GM19397 (cell line): ENCODE measurements at regions not wholly inside any gene's neighbourhood (a gene's known extent, or its start where the extent isn't known, plus 50 kb on each side); places are given as distances from the start of the nearest gene placed in this dataset.

ENCODE experiments used
- ATAC-seq: cut with Tn5 transposase; IDR thresholded peaks from one replicate; pipeline ENCODE4 v1.9.1; 2021; ENCODE audit warnings: mild to moderate bottlenecking, moderate library complexity; ENCODE audit not compliant: unreplicated experiment

DNA sequence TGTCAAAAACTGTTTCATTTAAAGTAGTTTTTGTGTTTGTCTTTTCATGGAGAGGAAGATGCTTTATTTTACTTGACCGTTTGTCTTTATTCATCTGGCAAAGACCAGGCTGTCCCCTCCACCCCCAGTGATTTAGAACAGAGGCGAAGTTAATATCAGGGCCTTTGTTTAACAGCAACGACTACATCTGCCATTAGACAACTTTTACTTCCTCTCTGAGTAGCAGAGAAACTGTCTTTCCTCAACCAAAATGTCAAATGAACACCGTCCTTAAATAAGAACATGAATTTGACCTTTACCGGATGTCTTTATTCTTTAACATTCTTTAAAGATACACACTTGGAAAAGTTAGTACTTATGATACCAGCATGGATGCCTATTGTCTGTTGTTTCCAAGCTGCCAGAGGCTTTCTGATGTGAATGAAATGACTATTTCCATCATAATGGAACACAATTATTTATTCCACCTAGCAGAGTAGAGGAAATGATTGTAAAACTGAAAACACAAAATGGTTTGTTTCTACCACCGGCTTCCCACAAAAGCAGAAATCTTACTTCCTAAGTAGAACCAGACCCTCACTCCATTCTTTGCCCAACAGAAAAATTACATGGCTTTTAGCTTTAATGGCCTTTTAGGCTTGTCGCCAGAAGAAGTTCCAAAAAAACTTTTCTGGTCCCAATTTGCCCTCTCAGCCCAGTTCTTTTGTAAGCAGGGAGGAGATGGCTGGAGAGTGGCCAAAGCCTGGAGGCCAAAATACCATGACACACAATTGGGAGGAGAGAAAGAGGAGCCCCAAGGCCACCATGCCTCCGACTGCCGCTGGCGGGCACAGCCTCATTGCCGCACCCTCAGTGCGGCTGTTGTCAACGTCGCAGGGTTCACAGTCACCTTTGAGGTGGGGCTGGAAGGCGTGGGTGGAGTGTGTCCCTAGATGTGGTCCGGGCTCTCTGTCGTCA is 168.5 kb downstream of the TEX36 start:
- ATAC-seq: no peak

DNA sequence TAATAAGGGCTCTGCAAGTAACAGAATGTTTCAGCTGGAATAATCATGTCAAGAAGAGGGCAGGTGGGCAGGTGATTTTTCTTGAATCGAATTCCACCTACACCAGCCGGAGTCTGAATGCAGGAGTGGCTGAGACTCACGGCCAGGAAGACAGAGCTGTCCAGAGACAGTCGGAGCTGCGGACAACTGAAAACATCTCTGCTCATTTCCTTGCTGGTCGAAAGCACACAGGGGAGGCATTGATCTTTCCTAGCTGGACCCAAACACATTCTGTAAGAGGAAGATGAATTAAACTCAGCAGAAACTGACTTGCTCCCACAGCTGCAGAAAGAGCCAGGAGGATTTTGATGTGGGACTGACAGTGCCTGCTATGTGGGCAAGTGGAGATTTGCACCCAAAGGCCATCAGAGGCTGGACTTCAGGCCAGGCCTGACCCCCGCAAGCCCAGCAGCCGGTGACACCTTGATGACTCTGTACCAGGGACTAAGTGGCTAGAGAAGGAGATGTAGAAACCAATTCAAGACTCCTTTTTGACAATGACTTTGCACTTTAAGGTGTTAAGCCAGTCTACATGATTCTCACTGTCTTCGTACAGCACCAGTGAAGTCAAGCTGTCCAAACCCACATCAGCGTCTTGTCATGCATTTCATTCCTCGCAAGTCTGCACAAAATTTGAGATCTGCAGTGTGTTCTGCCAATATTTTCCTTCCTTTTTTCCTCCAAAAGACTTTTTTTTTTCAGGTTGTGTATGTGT is 169.4 kb downstream of the TEX36 start:
- no peak for ATAC-seq

DNA sequence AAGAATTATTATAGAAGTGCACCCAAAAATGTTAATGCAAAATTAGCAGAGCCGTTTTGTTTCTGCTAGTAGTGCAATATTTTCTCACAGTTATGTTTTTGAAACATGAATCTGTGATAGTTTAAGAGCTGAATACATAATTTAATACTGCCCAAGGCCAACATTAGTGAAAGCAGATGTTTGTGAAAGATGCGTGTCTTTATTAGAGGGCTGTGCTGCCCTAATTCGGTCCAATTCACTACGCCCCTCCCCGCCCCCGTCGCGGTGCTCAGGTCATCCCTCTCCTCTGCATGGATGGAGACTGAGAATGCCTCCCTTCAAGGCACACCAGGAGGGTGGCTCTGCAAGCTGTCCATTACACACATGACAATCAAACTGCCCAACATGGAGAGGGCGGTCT is 172.0 kb downstream of the TEX36 start:
- no peak for ATAC-seq

DNA sequence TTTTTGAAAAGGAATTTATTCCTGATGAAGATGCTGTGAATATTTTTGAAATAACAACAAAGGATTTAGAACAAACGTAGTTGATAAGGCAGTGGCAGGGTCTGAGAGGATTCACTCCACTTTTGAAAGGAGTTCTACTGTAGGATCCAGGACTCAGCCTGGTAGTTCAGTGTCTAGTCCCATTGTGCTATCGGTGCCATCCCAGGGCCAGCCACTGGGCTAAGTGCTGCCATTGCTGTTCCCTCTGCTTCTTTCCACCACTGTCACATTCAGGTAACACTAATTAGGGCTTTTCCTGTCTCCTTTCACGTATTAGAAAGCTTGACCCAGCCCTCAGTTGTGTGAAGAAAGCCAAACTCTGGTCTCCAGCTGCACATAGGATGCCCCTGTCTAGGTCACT is 177.3 kb downstream of the TEX36 start:
- ATAC-seq: no peak

DNA sequence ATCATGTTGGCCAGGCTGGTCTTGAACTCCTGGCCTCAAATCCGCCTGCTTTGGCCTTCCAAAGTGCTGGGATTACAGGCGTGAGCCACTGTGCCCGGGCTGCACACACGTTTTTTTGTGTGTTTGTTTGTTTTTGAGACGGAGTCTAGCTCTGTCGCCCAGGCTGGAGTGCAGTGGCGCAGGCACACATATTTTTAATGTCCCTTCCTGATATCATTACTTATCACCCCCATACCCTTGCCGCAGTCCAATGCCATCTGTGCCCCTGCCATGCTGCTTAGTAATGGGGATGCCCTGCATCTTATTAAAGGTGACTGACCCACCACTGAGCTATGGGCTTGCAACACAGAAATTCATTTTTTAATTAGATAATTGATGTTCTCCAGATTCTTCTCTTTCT is 180.7 kb downstream of the TEX36 start:
- no peak for ATAC-seq

DNA sequence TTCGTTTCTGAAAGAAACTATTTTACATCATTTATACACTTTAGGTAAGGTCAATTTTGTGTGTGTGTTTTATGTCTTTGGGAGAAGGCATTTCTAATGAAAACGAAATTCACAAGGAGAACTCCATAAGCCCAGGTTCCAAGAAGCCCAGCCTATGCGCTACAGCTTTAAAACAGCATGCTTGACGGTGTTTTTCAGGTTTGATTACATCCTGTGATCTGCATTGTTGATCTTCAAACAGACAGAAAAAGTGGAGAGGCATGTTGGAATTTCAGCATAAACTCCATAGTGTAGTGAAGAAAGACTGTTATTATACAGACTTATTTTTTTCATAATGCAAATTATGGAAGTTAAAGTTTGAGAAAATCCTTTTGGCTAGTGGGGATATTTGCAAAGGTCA is 187.6 kb downstream of the TEX36 start:
- no peak for ATAC-seq

DNA sequence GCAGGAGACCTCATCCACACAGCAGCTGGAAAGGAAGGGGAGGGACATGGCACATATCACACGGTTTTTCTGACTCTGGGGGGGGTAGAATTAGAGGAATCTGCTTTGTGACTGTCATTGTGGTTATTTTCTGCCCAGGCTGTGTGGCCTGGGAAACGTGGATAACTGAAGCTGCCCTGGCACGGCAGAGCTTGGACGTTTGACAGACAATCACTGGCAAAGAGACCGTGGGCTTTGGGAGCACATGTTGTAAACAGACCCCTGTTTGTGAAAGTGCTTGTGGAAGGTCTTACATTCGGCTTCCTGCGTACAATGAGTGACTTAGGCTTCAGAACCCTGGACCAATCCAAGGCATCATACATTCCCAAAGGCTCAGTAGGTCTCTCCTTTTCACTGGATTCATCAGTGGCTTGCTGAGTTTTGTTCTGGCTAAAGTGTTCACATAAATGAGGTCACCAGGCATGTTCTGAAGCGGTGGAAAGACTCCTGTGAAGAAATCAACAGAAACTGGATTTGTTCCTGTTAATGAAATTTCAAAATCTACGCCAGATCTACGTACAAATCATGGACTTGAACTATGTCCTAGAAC is 188.2 kb downstream of the TEX36 start:
- ATAC-seq: no peak

DNA sequence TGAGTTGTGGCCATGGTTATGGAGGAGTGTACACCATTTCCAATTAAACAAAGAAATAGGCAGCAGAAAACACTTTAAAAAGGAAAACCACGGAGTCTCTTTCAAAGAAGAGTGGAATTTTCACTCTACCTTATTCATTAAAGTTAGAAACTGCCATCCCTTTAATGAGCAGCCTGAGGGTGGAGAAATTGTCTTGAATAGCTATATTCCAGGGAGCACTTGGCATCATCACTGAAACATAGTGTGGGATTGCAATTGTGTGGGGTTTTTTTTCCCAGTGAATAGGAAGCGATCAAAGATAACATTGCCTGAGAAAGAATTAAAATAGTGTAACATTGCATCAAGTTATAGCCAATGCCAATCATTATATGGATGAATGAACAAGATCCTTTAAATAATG is 191.6 kb downstream of the TEX36 start:
- no peak for ATAC-seq

DNA sequence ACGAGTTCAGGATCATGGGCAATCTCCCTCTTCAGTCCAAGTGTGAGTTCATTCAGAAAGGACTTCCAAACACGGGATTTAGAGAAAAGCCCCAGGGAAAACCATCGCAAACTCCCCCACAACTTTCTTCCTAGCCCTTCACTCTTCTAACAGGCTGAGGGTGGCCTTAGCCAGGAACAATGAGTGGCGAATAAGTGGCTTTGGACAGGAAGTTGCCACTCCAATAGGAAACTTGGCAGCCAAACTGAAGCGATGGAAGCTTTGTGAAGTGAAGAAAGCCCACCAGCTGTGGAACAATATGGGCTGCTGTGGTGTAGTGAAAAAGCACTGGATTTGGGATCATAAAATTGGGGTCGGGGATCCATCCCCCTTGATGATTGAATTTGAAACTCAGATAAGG is 193.2 kb downstream of the TEX36 start:
- ATAC-seq: no peak

DNA sequence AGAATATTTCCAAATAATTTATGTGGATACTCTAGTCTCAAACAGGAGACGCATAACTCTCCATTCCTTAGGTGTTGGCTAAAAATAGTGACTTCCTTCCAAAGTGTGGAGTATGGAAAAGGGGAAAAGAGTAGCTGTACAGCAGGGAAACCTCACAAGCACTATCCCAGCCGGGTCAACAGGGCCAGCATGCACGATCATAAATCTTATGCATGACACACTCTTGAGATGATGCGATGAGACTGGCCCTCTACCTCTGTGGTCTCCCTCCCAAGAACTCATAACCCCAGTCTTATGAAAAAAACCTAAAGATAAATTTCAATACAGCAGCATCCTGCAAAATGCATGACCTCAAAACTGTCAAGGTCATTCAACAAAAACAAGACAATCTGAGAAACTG is 197.3 kb downstream of the TEX36 start:
- no peak for ATAC-seq

DNA sequence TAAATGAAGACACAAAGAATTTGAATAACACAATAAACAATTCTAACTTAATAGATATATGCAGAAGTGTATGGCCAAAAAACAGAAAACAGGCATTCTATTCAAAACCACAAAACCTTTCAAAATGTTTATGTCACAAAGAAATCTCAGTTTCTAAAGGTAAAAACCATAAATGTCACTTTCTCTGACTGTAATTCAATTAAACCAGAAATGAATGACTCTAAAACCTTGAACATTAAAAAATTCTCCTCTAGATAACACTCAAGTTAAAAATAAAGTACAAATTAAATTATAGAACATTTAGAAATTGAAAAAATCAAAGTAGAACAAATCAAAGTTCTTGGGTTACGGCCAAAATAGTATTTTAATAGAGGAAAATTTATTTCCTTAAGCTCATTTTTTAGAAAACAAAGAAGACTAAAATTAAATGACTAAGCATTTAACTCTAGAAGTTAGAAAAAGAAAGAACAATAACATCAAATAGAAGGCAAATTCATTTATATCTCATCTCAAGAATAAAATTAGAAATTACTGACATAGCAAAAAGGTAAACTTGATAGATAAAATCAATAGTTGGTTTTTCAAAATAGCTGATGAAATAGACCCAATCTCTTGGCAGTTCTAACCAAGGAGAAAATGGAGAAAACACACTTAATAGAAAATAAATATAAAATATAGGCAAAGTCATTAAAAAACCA is 198.8 kb downstream of the TEX36 start:
- no peak for ATAC-seq

DNA sequence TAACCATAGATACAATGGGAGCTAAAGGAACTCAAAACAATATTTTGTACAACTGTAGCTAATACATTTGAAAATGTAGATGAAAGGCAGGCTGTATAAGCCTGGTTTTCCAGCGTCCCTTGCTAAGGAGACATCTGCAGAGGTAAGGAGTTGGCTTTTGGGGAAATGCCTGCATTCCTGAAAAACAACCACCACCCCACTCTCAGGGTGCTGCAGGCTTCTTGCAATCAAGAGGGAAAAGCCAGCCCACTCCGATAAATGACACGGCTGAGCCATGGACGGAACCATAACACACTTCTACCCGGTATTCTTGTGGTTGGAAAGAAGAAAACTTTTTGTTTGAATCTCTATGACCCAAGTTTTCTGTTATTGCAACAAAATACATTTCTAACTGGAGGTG is 200.3 kb downstream of the TEX36 start:
- ATAC-seq: no peak

DNA sequence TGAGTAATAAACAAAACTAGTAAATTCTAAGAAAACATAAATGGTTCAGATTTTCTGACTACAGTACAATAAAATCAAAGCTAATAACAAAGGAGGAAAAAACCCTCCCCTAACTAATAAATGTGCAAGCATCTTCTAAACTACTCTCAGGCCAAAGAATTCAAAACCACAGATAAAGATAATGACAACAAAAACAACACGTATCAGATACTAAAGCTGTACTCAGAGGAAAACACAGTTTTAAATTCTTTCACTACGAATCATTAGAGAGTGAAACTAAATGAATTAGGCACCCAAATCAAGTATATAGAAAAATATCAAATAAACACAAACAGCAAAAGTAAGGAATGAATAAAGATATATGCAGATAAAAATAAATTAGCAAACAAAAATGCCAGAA is 200.9 kb downstream of the TEX36 start:
- no peak for ATAC-seq

DNA sequence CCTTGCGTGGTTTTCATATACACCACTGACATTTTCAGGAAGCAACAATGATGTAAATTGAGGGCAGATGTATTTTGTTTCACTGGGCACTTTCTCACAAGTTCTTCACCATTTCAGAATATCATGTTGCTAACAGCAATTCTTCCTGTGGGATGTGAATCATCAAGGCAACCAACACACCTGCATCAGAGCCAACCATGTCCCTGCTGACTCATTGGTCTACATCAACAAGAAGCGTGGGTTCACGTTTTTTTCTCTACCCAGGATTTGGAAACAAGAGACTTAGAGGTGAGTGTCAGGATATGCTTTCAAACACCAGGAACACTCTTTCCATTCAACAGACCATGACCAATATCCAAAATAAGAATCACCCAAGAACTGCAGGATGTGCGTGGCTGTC is 203.9 kb downstream of the TEX36 start:
- no peak for ATAC-seq

DNA sequence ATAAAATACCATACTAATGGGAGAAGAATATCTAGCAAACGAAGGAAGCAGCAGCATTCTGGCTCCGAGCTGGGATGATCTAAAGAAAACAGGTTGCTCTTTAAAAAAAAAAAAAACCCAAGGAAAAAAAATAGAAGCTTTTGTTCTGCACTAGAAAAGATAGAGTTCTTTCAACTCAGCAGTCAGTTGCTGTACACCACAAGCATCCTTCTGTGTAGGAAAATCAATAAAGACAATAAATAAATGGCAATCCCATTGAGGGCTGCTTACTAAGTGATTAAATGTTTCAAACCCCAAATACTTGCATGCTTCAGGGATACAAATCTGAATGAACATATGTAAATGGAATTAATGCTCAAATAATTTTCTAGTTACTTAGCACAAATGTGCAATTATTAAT is 207.1 kb downstream of the TEX36 start:
- no peak for ATAC-seq

DNA sequence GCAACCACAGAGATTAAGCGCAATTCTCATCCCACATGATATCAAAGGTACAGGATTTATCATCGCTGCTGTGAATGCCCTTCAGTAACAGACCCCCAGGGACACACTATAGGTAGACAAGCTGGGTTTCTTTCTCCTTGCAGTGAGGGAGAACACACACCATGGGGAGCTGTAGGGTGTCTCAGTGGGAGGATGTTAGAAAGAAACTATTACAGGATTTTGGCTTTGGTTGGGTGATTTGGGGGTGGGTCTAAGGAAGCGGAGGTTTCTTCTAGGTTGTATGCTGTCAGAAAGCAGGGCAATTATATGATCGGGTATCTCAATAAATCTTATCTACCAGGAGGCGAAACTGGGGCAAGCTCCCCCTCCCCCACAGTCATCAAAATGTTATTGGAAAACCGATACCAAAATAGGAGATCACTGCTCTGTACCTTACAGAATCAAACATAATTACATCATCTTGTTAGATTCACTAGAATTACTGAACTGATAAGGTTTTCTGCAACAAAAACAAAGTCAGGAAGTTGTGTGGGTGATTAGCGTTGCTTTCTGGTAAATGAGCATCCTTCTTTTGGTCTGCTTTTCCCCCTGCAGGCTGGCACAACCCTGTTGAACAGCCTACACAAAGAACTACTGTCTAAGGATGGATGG is 209.7 kb downstream of the TEX36 start:
- no peak for ATAC-seq

DNA sequence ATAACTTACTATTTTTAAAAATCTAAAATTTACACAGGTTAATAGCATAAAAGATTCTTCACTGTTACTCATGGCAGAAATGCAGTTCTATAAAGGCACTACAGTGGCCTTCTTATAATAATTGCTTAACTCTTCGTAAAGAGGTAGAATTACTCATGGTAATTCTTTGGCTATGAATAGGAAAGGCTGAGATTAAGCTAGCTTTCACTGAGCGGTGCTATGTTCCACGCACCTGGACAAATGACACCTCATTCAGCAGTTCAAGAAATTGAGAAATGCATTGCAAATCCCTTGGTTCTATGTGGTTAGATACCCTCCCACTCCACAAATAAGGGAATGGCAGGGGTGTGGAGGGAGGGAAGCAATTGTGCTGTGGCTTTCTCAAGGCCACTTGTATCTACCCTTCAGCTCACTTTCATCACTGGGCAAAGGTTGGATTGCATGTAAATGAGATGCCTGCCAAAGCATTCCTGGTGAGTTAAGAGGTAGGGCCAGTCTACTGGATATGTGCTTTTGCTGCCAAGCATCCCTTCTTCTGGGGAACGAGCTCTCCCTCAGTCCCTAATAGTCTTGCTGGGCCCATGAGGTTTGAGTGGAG is 210.9 kb downstream of the TEX36 start:
- no peak for ATAC-seq

DNA sequence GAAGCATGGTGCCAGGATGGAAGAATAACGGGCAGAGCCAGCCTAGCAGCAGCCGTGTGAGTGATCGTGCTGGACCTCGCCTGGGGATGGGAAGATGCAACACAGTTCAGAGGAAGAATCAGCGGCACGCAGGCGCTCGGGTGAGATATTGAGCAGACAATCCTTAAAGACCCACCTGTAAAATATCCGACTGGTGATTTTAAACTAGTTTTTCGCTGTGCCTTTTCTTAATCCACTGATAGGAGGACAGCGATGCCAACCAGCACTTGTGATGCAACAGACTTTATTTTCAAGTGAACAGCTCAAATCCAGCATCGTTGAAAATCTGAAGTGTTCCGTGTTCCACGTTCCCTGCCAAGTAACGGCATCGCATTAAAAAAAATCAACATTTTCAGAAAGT is 214.7 kb downstream of the TEX36 start:
- no peak for ATAC-seq

DNA sequence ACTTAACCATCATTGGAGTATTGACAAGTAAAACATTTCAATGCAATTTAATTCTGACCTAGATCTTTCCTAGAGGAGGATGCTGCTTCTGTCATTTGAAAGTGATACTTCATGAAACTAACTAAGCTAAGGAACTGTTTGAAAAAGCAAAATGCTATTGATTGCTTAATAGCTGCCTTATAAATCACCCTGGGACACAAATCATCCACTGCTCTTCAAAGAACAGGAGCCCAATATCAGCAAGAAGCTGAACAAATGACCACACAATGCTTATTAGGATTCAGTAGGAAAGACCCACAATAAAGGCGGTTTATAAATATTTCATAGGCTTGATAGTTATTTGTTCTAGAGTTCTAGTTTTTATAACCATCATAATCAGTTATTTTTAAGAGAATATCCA is 216.3 kb downstream of the TEX36 start:
- ATAC-seq: no peak

DNA sequence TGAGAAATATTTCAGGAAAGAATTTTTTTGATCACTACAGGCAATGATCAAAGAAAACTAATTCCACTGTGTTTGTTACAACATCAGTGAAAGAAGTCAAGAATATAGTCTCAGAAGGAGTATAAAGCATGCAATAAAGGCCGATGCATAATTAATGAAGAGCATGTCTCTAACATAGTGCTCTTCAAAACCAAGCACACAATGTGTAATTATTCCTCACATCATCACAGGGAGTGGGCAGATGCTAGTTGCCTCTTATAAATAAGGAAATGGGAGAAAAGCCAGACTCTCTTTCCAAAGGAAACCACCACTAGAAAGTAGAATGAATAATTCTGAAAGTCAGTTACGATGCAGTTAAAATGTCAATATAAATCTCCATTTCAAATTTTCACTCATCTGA is 220.1 kb downstream of the TEX36 start:
- no peak for ATAC-seq
